GM19452 (cell line): ENCODE measurements at regions not wholly inside any gene's neighbourhood (a gene's known extent, or its start where the extent isn't known, plus 50 kb on each side); places are given as distances from the start of the nearest gene placed in this dataset.

ENCODE experiments used
- ATAC-seq: cut with Tn5 transposase; IDR thresholded peaks from one replicate; pipeline ENCODE4 v1.9.1; 2021; ENCODE audit not compliant: unreplicated experiment

- no peak for ATAC-seq
These were observed 99.2 kb upstream of the RTL1 start for GRCh38 chr14:101002738-101003137.

GRCh38 chr14:101004176-101004575 lies 100.7 kb upstream of the RTL1 start:
- ATAC-seq: no peak

- ATAC-seq: no peak
These were observed 101.4 kb upstream of the RTL1 start for GRCh38 chr14:101004954-101005353.

GRCh38 chr14:101005447-101005846 lies 101.9 kb upstream of the RTL1 start:
- no peak for ATAC-seq

- no peak for ATAC-seq
These were observed 102.5 kb upstream of the RTL1 start for GRCh38 chr14:101006008-101006407.

GRCh38 chr14:101007004-101007614 lies 103.6 kb upstream of the RTL1 start:
- no peak for ATAC-seq

- no peak for ATAC-seq
These were observed 104.2 kb upstream of the RTL1 start for GRCh38 chr14:101007765-101008164.

GRCh38 chr14:101008196-101008595 lies 104.7 kb upstream of the RTL1 start:
- no peak for ATAC-seq

GRCh38 chr14:101008631-101009336 lies 105.3 kb upstream of the RTL1 start:
- ATAC-seq: no peak

- ATAC-seq: no peak
These were observed 106.0 kb upstream of the RTL1 start for GRCh38 chr14:101009531-101009930.

GRCh38 chr14:101010293-101010692 lies 106.8 kb upstream of the RTL1 start:
- ATAC-seq: no peak

GRCh38 chr14:101010835-101011234 lies 107.3 kb upstream of the RTL1 start:
- no peak for ATAC-seq

GRCh38 chr14:101017209-101017608 lies 113.7 kb upstream of the RTL1 start:
- no peak for ATAC-seq

GRCh38 chr14:101017806-101018560 lies 114.5 kb upstream of the RTL1 start:
- ATAC-seq: no peak

- ATAC-seq: no peak
These were observed 115.2 kb upstream of the RTL1 start for GRCh38 chr14:101018561-101019290.

- ATAC-seq: no peak
These were observed 116.0 kb upstream of the RTL1 start for GRCh38 chr14:101019541-101019940.

GRCh38 chr14:101019990-101020710 lies 116.6 kb upstream of the RTL1 start:
- ATAC-seq: no peak

- ATAC-seq: no peak
These were observed 117.4 kb upstream of the RTL1 start for GRCh38 chr14:101020834-101021370.

- ATAC-seq: no peak
These were observed 118.6 kb upstream of the RTL1 start for GRCh38 chr14:101022121-101022520.

GRCh38 chr14:101022916-101023435 lies 119.5 kb upstream of the RTL1 start:
- ATAC-seq: no peak
